Left renal cortex interstitium (tissue), 4 donors: ENCODE measurements at regions not wholly inside any gene's neighbourhood (a gene's known extent, or its start where the extent isn't known, plus 50 kb on each side); places are given as distances from the start of the nearest gene placed in this dataset.

Source experiments
- DNase-seq, 4 donors: peaks; one replicate each; pipeline ENCODE4 v3.0.0-alpha.2; 2013; ENCODE audit warnings: low read depth in 4 of 4, low spot score in 2 of 4, missing footprints in 1 of 4

GRCh38 chr10:32174349-32174893 is 118.2 kb upstream of the KIF5B start:
- DNase-seq, result no peak

DNA sequence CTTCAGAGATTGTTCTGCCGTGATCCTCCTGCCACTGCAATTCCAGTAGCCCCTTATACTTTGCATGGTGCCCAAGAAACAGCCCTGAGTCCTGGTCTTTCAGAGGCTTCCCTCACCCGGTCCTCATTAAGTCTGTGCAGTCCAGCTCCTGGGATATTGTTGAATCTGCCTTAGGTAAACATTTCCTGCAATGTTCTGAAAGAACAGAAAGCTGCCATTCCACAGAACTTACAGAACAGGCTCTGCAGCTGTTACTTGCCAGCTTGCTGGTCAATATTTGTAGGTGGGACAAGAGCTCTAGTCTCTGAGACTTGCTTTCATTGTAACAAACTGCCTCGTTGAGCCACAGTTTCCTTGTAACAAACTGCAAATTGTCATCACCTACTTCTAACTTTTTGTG is 115.0 kb upstream of the KIF5B start:
- no peak for DNase-seq

DNA sequence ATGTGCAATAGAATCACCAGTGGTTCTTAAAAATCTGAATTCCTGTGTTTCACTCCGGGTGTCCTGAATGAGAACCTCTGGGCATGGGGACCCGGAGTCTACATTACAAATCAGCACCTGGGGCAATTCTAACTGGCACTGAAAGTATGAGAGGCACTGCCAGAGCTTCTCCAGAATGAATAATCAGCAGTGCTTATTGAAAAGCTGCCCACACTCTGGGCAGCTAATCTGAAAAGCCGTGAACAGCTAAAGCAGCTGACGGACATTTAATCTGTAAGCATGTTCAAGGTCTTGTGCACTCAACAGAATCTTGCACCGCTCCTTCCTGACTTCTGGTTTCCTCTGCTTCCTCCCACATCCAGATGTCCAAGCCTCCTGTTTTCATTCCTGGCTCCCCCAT is 113.3 kb upstream of the KIF5B start:
- DNase-seq, result no peak

- no peak for DNase-seq
Measured at GRCh38 chr10:32167450-32167849, 111.2 kb upstream of the KIF5B start.

DNA sequence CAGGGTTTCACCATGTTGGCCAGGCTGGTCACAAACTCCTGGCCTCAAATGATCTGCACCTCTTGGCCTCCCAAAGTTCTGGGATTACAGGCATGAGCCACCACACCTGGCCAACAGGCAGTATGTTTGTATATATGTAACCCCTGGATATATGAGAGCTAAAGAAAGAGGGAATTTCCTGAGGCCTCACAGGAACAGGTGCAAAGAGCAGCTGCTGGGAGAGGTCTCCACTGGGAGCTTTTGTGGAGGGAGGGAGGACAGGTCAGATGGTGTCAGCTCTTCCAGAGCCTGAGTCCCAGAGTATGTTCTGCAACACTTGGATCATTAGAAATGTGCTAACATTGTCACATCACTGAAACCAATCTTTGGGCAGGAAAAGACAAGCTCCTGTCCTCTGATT is 110.1 kb upstream of the KIF5B start:
- no peak for DNase-seq

- no peak for DNase-seq
Measured at GRCh38 chr10:32163762-32164148, 107.5 kb upstream of the KIF5B start.

GRCh38 chr10:32163071-32163761 is 107.0 kb upstream of the KIF5B start:
- no peak for DNase-seq

DNA sequence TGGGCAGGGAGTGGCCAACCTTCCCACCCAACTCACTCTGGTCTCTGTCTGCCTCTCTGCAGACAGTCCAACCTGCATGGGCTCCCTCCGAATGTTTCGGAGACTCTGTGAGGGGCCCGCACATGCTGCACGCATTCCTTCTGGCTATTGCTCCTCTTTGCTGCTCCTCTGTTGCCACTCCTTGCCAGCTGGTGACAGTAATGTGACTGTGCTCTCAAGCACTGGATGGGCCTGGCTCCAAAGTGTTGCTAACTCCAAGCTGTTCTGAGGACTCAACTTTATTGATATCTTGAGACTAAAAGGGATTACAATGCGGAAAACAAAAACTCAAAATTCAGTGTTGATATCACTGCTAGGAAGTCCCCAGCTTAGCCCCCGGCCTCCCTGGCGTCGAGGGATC is 105.4 kb upstream of the KIF5B start:
- no peak for DNase-seq

GRCh38 chr10:32160864-32161263 is 104.6 kb upstream of the KIF5B start:
- no peak for DNase-seq

DNA sequence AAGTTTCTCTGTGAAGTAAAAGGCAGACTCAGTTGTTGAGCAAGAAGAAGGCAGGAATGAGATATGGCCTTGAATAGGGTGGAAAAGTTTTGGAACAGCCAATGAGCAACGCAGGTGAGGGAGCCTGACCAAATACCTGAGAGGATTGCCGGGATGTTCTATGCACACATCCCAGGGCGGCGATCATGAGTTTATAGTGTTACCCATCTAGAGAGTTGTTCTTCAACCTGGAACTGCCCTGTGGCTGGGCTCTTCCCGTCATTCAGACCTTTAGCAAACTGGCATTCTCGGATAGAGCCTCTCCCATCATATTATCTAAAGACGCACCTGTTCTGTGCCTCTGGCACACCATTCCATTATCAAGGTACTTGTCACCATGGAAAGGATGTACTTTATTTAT is 103.0 kb upstream of the KIF5B start:
- DNase-seq, result no peak

DNA sequence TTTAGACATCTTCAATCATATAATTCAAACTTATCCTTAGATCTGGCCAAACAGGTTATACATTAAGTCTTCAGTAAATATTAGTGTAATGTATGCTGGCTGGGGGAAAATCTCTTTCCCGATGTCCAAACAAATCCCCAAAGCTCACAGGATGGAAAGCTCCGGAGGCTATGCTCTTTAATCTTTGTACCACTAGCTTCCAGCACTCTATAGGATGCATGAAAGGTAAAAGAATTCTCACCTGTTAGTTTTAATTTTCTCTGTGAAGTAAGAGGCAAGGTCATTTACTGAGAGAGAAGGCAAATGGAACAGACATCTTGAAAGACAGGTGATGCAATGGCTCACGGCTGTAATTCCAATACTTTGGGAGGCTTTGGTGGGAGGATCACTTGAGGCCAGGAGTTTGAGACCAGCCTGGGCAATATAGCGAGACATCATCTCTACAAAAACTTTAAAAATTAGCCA is 99.8 kb upstream of the KIF5B start:
- DNase-seq, result no peak

- DNase-seq, result no peak
Measured at GRCh38 chr10:32155075-32155516, 98.9 kb upstream of the KIF5B start.

DNA sequence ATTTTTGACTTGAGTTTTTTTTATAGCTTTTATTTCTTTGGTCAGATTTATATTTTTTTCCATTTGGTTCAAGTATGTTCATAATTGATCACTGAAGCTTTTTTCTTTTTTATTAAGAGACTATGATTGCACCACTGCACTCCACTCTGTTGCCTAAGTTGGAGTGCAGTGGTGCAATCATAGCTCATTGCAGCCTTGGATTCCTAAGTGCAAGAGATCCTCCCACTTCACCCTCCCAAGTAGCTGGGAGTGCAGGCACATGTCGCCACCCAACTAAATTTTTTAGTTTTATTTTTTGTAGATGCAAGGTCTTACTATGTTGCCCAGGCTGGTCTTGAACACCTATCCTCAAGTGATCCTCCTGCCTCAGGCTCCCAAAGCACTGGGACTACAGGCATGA is 97.7 kb upstream of the KIF5B start:
- DNase-seq, result no peak

- no peak for DNase-seq
Measured at GRCh38 chr10:32153252-32153651, 97.0 kb upstream of the KIF5B start.

DNA sequence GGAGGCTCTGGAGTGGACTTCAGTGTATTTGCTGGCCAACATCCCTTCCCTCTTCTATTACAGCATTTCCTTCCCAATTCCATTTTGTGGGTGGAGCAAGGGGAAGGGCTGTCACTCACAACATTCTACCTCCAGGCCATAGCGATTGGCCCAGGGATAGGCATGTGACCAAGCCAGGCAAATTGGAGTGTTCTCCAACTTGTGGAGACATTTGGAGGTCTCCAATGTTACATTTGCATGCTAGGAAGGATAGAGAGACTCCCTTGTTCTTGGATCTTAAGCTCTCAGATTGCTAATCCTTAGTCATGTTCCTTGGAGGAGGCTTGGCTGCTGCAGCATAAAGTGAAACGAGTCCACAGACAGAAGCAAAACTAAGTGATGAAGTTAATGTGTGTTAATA is 95.6 kb upstream of the KIF5B start:
- DNase-seq, result no peak

DNA sequence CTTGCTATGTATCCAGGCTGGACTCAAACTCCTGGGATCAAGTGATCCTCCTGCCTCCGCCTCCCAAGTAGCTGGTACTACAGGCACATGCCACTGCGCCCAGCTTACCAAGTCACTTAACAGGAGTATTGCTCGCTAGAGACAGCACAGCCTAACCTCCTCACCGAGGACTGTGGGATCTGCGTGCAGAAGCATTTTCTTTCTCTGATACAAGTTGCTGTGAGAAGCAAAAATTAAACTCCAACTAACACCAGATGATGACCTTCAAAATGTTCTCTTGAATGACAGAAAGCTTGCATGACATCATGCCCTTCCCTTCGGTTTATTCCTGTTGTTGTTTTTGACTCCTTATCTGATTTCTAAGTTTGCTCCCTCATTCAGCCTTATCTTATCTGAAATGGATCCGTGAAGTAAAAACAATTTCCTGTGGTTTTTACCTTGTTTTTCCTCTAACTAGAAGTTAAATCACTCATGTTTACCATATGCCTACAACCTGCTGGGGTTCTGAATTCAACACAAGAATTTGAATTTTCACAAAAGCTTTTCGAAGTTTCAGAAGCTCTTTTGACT is 94.4 kb upstream of the KIF5B start:
- no peak for DNase-seq

- DNase-seq, result no peak
Measured at GRCh38 chr10:32149252-32149955, 93.2 kb upstream of the KIF5B start.

DNA sequence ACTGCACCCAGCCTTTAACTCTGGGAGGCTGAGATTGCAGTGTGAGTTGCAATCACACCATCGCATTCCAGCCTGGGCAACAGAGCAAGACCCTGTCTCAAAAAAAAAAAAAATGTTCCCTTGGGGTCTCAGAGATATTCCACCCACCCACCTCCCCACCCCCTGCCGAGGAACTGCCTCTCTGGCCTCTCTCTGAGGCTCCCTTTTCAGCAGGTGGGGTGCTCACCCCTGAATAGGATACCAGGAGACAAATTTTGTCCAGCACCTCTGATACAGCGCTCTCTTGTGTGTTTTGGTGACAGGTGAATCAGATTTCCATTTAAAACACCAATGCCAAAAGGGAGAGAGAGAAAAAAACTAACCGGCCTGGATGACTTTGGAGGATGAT is 92.6 kb upstream of the KIF5B start:
- no peak for DNase-seq

- DNase-seq, result no peak
Measured at GRCh38 chr10:32147730-32148129, 91.5 kb upstream of the KIF5B start.

GRCh38 chr10:32146166-32146565 is 89.9 kb upstream of the KIF5B start:
- DNase-seq, result no peak

GRCh38 chr10:32144817-32145688 is 88.8 kb upstream of the KIF5B start:
- no peak for DNase-seq
